ENCODE measurements at regions not wholly inside any gene's neighbourhood (a gene's known extent, or its start where the extent isn't known, plus 50 kb on each side); places are given as distances from the start of the nearest gene placed in this dataset.

GRCh38 chr5:57651127-57651526 lies 168.5 kb upstream of the ACTBL2 start:
- TF ChIP-seq GATA2 (IDR thresholded peaks at IDR 0.05; ENCODE audit: low read depth, low read length) (no peak), GATA3 (IDR thresholded peaks at IDR 0.05; ENCODE audit: low read depth, low read length) (no peak)
